Activated CD4-positive, alpha-beta memory T cell treated with anti-CD3 and anti-CD28 coated beads for 36 hours (primary cell): ENCODE measurements at regions not wholly inside any gene's neighbourhood (a gene's known extent, or its start where the extent isn't known, plus 50 kb on each side); places are given as distances from the start of the nearest gene placed in this dataset.

ENCODE experiments used
- CTCF ChIA-PET: fragments of 350-600 bp; sonication (Branson Sonifier 250); formaldehyde crosslinking; loops from one replicate; lab custom pipeline; 2021; ENCODE audit warnings: antibody characterized with exemption, inconsistent platforms; lab: Charles Lee
- POLR2A ChIA-PET: fragments of 350-600 bp; sonication (Branson Sonifier 250); formaldehyde crosslinking; loops from one replicate; lab custom pipeline; 2021; ENCODE audit warnings: antibody characterized with exemption; lab: Charles Lee
- DNase-seq: peaks from one replicate; pipeline ENCODE4 v3.0.0-alpha.2; 2020
- H3K27ac Mint-ChIP-seq: one replicate; pipeline ENCODE4 v1.8.0; 2021; ENCODE audit warnings: mixed read lengths
- H3K27me3 Mint-ChIP-seq: one replicate; pipeline ENCODE4 v1.8.0; 2021; ENCODE audit warnings: mixed read lengths
- H3K36me3 Mint-ChIP-seq: one replicate; pipeline ENCODE4 v1.8.0; 2021; ENCODE audit warnings: mixed read lengths
- H3K4me1 Mint-ChIP-seq: one replicate; pipeline ENCODE4 v1.8.0; 2021; ENCODE audit warnings: low read depth, mixed read lengths
- H3K4me3 Mint-ChIP-seq: one replicate; pipeline ENCODE4 v1.8.0; 2021; ENCODE audit warnings: mild to moderate bottlenecking, mixed read lengths
- H3K9me3 Mint-ChIP-seq: one replicate; pipeline ENCODE4 v1.8.0; 2021; ENCODE audit warnings: mixed read lengths
- intact Hi-C: fragments of 100-400 bp; cut with micrococcal nuclease; formaldehyde crosslinking; loops from one replicate; pipeline ENCODE4 v1.15.1; 2023

GRCh38 chr1:30615076-30615795, 108.1 kb downstream of the MATN1 start:
- Mint-ChIP-seq H3K4me3 (no peak overlapping the region), H3K27me3 (peaks cover 24% of the 10 kb centered on the region), H3K9me3 (no peaks in the 10 kb centered on the region), H3K4me1 (peaks cover 2% of the 10 kb centered on the region), H3K36me3 (no peaks in the 10 kb centered on the region), H3K27ac (no peak overlapping the region)
- intact Hi-C loops, result no loop called here
- CTCF ChIA-PET, result no interaction called here
- POLR2A ChIA-PET, result no interaction called here
- DNase-seq, result no peak

- Mint-ChIP-seq H3K4me3 (no peak overlapping the region), H3K27ac (no peak overlapping the region), H3K4me1 (no peaks in the 10 kb centered on the region), H3K36me3 (no peaks in the 10 kb centered on the region), H3K27me3 (peaks cover 27% of the 10 kb centered on the region), H3K9me3 (no peaks in the 10 kb centered on the region)
- ChIA-PET POLR2A (no interaction called here), CTCF (no interaction called here)
- intact Hi-C loops, result no loop called here
- no peak for DNase-seq
Measured at GRCh38 chr1:30613188-30613587, 110.2 kb downstream of the MATN1 start.

- Mint-ChIP-seq H3K27ac (no peak overlapping the region), H3K36me3 (no peaks in the 10 kb centered on the region), H3K9me3 (no peaks in the 10 kb centered on the region), H3K4me3 (no peak overlapping the region), H3K27me3 (peaks cover 26% of the 10 kb centered on the region), H3K4me1 (no peaks in the 10 kb centered on the region)
- intact Hi-C loops, result no loop called here
- DNase-seq, result no peak
- POLR2A ChIA-PET, result no interaction called here
- CTCF ChIA-PET, result no interaction called here
Measured at GRCh38 chr1:30612536-30613065, 110.8 kb downstream of the MATN1 start.

GRCh38 chr1:30611741-30612309, 111.6 kb downstream of the MATN1 start:
- POLR2A ChIA-PET, result no interaction called here
- intact Hi-C loops, result no loop called here
- Mint-ChIP-seq H3K9me3 (no peaks in the 10 kb centered on the region), H3K27ac (no peak overlapping the region), H3K36me3 (no peaks in the 10 kb centered on the region), H3K4me1 (no peaks in the 10 kb centered on the region), H3K4me3 (no peak overlapping the region), H3K27me3 (peaks cover 20% of the 10 kb centered on the region)
- CTCF ChIA-PET, result no interaction called here
- DNase-seq, result no peak

GRCh38 chr1:30610917-30611316, 112.5 kb downstream of the MATN1 start:
- POLR2A ChIA-PET, result no interaction called here
- H3K4me1 Mint-ChIP-seq, result no peaks in the 10 kb centered on the region
- H3K27me3 Mint-ChIP-seq, result peaks cover 17% of the 10 kb centered on the region
- no peaks in the 10 kb centered on the region for H3K36me3 Mint-ChIP-seq
- CTCF ChIA-PET, result no interaction called here
- H3K9me3 Mint-ChIP-seq, result no peaks in the 10 kb centered on the region
- H3K4me3 Mint-ChIP-seq, result no peak overlapping the region
- no peak overlapping the region for H3K27ac Mint-ChIP-seq
- intact Hi-C loops, result no loop called here
- DNase-seq, result no peak

GRCh38 chr1:30609999-30610345, 113.4 kb downstream of the MATN1 start:
- H3K27ac Mint-ChIP-seq, result no peak overlapping the region
- intact Hi-C loops, result no loop called here
- H3K4me1 Mint-ChIP-seq, result no peaks in the 10 kb centered on the region
- H3K36me3 Mint-ChIP-seq, result no peaks in the 10 kb centered on the region
- H3K4me3 Mint-ChIP-seq, result no peak overlapping the region
- H3K27me3 Mint-ChIP-seq, result peaks cover 17% of the 10 kb centered on the region
- ChIA-PET POLR2A (no interaction called here), CTCF (no interaction called here)
- no peaks in the 10 kb centered on the region for H3K9me3 Mint-ChIP-seq
- DNase-seq, result no peak

- POLR2A ChIA-PET, result no interaction called here
- CTCF ChIA-PET, result no interaction called here
- H3K27ac Mint-ChIP-seq, result no peak overlapping the region
- no peak for DNase-seq
- peaks cover 17% of the 10 kb centered on the region for H3K27me3 Mint-ChIP-seq
- no peak overlapping the region for H3K4me3 Mint-ChIP-seq
- no peaks in the 10 kb centered on the region for H3K9me3 Mint-ChIP-seq
- no peaks in the 10 kb centered on the region for H3K36me3 Mint-ChIP-seq
- intact Hi-C loops, result no loop called here
- H3K4me1 Mint-ChIP-seq, result no peaks in the 10 kb centered on the region
Measured at GRCh38 chr1:30609336-30609998, 113.9 kb downstream of the MATN1 start.

- no peak overlapping the region for H3K27ac Mint-ChIP-seq
- H3K4me1 Mint-ChIP-seq, result no peaks in the 10 kb centered on the region
- H3K9me3 Mint-ChIP-seq, result no peaks in the 10 kb centered on the region
- intact Hi-C loops, result no loop called here
- ChIA-PET CTCF (no interaction called here), POLR2A (no interaction called here)
- H3K27me3 Mint-ChIP-seq, result peaks cover 17% of the 10 kb centered on the region
- H3K4me3 Mint-ChIP-seq, result no peak overlapping the region
- no peak for DNase-seq
- H3K36me3 Mint-ChIP-seq, result no peaks in the 10 kb centered on the region
Measured at GRCh38 chr1:30607723-30608122, 115.7 kb downstream of the MATN1 start.

- POLR2A ChIA-PET, result no interaction called here
- H3K36me3 Mint-ChIP-seq, result no peaks in the 10 kb centered on the region
- intact Hi-C loops, result no loop called here
Measured at GRCh38 chr1:30606166-30606565, 117.2 kb downstream of the MATN1 start.

GRCh38 chr1:30605441-30605920, 117.9 kb downstream of the MATN1 start:
- H3K4me3 Mint-ChIP-seq, result no peak overlapping the region
- no peak for DNase-seq
- ChIA-PET POLR2A (no interaction called here), CTCF (no interaction called here)
- H3K27ac Mint-ChIP-seq, result no peak overlapping the region
- no peaks in the 10 kb centered on the region for H3K36me3 Mint-ChIP-seq
- intact Hi-C loops, result no loop called here
- H3K27me3 Mint-ChIP-seq, result peaks cover 14% of the 10 kb centered on the region
- no peaks in the 10 kb centered on the region for H3K4me1 Mint-ChIP-seq
- no peaks in the 10 kb centered on the region for H3K9me3 Mint-ChIP-seq

More at GRCh38 chr1:30606166-30606565, 117.2 kb downstream of the MATN1 start:
- no peaks in the 10 kb centered on the region for H3K4me1 Mint-ChIP-seq
- H3K27me3 Mint-ChIP-seq, result peaks cover 14% of the 10 kb centered on the region
- CTCF ChIA-PET, result interaction anchor here (0.6 kb wide), 1 partner anchor 262 kb away, joined by 4 read pairs; no protein-coding TSS in a partner anchor
- no peak overlapping the region for H3K27ac Mint-ChIP-seq
- DNase-seq, result no peak
- no peak overlapping the region for H3K4me3 Mint-ChIP-seq
- no peaks in the 10 kb centered on the region for H3K9me3 Mint-ChIP-seq

GRCh38 chr1:30604801-30605440, 118.5 kb downstream of the MATN1 start:
- no peak overlapping the region for H3K27ac Mint-ChIP-seq
- H3K4me1 Mint-ChIP-seq, result no peaks in the 10 kb centered on the region
- DNase-seq, result no peak
- H3K27me3 Mint-ChIP-seq, result peaks cover 14% of the 10 kb centered on the region
- intact Hi-C loops, result no loop called here
- CTCF ChIA-PET, result no interaction called here
- POLR2A ChIA-PET, result interaction anchor here (0.6 kb wide), 1 partner anchor 1881 kb away, joined by 5 read pairs; no protein-coding TSS in a partner anchor
- no peak overlapping the region for H3K4me3 Mint-ChIP-seq
- no peaks in the 10 kb centered on the region for H3K36me3 Mint-ChIP-seq
- no peaks in the 10 kb centered on the region for H3K9me3 Mint-ChIP-seq
